HG03378 (cell line): ENCODE measurements at regions not wholly inside any gene's neighbourhood (a gene's known extent, or its start where the extent isn't known, plus 50 kb on each side); places are given as distances from the start of the nearest gene placed in this dataset.
"Not testable (repeated sequence)": the region's sequence is repeated elsewhere in the genome, so short reads cannot be mapped to it uniquely, and the experiment has no call there.

Experiments used
- ATAC-seq: cut with Tn5 transposase; IDR thresholded peaks from one replicate; pipeline ENCODE4 v1.9.1; 2021; ENCODE audit warnings: mild to moderate bottlenecking, moderate library complexity; ENCODE audit not compliant: unreplicated experiment

DNA sequence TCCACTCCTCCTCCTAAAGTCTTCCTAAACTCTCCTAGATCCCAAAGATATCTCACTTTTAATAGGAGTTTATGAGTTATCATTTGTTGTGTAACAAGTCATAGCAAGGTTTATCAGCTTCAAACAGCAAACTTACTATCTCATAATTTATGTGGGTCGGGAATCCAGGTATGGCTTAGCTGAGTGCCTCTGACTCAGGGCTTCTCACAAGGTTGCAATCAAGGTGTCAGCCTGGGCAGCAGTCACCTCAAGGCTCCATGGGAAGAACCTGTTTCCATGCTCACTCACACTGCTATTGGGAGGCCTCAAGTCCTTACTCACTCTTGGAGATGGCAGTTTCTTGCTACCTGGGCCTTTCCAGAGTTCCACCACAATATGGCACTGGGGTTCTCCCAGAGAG, 889.8 kb downstream of the MCTP2 start:
- ATAC-seq, result no peak

DNA sequence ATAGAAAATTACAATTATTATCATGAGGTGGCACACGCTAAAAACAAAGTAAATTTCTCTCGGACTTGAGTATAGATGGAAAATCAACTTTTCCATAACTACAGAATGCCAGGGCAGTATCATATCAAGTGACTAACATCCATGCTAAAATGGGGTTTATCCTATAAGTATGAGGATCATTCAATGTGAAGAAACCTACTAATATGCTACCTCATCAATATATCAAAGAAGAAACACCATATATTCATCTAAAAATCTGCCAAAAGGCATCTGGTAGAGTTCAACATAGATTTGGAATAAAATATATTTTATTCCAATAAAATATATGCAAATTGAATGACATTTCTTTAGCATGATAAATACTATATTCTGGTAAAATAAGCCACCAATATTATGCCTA, 894.4 kb downstream of the MCTP2 start:
- no peak for ATAC-seq

DNA sequence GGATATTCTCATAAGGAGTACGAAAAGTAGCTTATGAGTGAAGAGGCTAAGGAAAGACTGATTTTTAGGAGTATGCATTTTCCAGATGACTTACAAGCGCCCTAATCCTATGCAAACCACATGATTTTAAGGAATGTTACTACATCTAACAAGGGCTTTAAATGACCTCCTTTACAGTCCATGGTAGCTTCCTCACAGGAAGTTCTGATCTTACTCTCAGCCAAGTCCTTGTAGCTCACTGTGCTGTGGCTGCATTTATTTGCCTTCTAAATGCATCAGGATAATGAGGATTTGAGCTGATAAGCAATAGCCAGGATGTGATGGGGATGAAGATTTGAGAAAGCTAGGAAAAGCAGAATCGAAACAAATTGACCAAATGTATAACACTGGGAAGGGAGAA, 896.0 kb downstream of the MCTP2 start:
- no peak for ATAC-seq

DNA sequence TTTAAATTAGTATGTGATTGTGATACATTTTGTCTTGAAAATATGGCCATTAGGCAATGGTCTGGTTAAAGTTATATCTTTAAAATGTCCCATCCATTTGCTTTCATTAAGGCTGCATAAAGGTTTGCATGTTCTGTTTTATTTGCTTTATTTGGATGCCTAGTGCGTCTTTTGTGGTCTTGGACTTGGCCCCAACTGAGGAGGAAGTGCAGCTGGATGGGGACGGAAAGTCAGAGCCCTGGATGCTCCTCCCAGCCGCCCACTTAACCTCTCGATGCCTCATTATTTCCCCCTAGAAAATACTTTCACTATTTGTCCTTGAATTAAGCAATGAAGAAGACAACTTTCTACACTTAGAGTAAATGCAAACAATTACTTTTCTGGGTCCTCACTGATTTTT, 898.2 kb downstream of the MCTP2 start:
- ATAC-seq, result no peak

DNA sequence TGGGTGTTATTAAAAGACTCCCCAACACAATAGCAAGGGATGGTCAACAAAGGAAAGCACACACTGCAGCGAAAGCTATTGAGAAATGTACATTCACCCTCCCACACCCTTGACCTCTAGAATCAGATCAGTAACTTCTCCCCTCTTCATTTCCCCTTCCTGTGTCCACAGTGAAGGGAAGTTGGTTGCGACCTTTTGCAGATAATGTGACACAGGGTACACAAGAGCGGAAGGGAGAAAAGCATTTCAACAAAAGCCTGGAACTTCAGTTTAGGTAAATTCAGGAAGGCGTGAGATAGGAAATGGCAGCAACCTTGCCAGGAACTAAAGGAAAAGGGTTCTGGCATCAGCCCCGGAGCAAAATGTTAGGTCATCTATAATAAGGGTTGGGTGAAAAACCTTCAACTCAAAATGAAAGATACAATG, 899.8 kb downstream of the MCTP2 start:
- ATAC-seq, result no peak

DNA sequence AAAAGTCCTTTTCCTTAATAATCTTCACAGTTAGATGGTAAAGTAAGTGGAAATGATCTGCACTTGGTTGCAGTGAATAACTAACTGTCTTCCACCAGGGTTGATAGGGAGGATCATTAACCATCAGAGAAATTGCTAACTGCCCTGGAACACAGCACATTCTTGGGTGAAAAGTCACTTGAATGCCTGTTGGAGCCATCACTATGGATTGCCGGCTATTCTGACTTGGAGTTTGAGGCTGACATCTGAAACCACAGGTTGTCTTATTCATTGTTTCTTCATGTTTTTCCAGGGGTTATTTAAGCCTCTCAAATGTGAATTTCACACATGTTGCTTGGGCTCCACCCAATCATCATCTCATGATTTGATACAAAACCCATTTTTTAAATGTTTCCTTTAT, 901.4 kb downstream of the MCTP2 start:
- ATAC-seq, result no peak

DNA sequence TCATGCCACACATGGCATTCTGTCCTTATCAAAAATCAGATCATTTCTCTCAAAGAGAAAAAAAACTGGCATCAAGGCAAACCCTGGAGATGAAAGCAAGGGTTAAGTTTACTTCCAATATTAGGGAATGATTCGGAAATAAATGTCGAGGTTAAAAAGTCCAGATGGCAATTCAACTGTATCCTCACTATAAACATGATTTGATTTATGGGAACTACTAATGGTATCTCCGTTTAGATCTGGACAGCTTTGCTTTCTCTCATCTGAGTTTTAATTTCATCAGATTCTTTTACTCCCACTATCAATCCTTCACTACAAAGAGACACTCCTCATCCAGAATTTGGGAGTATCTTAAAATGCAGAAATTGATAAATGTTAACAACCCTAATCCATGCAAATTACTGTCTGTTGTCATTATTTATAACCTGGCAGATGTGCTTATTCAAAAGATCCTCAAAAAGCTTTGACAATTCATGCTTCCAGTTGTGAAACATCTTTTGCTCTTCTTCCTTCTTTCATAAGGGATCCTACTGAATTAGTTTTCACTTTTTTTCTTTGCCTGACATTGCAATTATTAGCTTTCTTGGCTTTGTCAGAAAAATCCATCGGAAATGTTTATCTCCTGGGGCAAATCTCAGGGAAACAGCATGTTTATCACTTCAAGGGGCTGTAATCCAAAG, 903.2 kb downstream of the MCTP2 start:
- ATAC-seq, result no peak

DNA sequence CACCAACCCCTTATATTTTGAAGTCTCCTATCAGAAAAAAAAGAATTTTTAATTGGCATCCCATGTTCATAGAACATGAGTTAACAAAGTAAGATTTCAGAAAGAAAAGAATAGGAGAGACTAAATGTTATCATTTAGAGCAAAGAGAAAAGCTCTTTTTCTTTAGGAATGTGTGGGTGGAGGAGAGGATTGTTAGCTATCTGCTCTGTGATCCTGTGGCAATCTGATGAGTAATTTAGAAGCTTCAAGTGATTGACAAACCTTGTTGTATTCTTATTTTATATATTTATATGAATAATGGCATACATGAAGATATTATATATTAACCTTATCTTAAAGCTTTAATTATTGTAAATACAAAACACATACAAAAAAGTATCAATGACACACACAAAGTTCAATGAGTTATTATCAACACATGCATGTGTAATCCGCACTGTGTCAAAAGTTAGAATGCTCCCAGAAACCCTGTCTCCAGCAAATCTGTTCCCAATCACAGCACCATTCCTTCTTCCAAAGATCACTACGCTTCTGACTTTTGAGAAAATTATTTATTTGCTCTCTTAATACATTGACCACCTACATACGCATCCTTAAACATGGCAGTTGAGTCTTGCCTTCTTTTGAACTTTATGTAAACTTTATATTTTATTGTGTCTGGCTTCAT, 907.4 kb downstream of the MCTP2 start:
- ATAC-seq, result no peak

DNA sequence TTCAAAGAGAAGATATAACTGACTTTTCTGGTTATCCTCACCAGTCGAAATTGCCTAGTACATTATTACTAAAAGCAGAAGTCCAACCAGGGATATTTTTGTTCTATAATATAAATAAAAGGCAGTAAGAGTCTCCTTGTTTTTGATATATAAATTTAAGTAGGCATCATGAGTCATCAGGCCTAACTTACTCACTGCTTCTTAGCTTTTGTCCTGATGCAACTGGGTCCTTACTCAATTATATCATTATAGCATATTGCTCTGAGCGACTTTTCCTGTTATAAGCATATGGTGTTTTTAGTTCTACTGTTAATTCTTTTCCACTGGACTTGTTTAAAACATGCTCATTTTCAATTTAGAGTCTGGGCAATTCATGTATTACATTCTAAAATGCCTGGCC, 910.1 kb downstream of the MCTP2 start:
- no peak for ATAC-seq

DNA sequence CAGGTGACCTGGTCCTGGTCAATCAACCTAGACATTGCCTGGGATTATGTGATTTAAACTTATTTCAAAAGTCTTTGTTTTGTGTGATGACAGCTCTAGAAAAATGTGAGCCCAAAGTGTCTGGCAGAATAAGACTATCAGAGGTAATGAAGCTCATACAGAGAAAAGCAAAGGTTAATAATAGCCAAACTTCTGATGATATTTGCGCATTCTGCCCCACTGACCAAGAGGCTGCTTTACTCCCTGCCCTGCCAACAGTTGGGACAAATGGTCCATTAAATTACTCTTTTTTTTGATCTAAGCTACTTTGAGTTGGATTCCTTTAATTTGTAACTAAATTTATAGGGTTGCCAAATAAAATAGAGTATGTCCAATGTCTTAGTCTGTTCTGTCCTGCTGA, 911.2 kb downstream of the MCTP2 start:
- ATAC-seq, result no peak

DNA sequence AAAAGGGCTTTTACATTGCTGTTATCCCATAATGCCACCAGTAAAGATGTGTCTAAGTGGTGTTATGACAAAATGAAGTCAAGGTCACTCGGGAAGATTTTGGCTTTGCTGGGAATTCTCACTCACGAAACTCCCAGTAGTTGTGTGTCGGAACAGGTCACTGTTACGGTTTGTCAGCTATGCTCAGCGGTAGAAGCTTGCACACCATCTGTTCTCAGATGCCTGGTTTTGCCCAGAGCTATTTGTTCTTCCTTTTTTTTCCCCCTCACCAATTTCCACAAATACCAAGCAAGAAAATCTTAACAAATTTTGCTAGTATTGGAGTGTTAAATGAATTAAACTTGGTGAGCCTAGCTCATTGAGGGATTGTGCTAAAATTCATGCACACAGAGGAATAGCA, 915.1 kb downstream of the MCTP2 start:
- no peak for ATAC-seq

DNA sequence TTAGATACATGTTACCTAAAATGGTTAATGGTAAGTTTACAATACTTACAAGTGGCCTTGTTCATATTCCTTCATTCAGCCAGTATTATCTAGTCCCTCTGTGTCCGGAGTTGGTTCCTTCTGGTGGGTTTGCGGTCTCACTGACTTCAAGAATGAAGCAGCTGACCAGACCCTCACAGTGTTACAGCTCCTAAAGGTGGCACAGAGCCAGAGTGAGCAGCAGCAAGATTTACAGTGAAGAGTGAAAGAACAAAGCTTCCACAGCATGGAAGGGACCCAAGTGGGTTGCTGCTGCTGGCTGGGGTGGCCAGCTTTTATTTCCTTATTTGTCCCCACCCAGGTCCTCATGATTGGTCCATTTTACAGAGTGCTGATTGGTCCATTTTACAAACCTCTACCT, 916.8 kb downstream of the MCTP2 start:
- no peak for ATAC-seq

DNA sequence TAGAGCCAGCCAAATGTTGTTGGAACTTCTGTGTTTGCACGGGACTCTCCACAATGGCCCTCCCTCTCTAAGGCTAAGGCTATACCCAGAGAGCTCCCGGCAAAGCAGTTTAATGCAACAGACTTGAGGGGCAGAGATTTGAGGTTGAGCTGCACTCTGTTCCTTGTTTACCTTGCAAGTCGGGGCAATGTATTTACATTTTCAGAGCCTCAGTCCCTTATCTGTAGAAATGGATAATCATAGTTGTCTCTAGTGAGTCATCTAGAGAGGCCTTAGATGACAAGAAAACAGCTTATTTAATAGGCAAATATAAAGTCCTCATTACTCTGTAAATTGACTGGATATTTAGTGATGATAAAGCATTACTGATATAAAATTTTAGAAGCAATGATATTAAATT, 917.7 kb downstream of the MCTP2 start:
- ATAC-seq, result no peak

DNA sequence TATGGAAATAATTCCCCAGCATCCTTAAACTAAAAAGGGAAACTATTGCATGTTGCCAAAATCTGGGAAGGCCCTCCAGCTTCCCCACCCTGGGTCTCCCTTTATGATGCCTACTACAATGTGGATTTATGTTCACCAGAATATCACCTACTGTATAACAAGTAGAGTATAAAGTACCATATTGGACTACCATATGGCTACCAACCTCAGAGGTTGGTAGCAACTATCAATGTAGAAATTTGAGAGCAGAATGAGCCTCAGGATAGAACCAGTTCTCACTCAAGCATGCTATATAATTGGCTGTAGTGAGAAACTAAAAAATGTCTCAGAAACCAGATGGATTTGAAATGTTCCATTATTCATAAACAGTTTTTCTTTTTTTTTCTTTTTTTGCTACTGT, 918.4 kb downstream of the MCTP2 start:
- no peak for ATAC-seq

DNA sequence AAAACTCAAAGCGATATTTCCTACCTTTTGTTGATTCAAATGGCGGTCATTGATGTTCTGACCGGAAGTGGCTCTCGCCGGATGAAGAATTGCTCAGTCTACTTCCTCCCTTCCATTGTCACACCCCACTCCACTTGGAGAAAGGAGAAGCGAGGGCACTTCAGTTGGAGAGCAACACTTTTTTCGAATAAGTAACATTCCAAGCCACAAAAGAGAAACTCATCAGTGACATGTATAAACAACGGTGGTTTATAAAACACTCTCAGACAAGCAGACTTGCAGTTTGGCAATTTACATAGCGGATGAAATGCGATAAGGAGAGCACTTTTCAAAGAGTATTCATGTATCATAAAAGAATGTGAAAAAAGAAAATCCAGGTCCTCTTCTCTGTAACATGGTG, 919.1 kb downstream of the MCTP2 start:
- ATAC-seq, result no peak

DNA sequence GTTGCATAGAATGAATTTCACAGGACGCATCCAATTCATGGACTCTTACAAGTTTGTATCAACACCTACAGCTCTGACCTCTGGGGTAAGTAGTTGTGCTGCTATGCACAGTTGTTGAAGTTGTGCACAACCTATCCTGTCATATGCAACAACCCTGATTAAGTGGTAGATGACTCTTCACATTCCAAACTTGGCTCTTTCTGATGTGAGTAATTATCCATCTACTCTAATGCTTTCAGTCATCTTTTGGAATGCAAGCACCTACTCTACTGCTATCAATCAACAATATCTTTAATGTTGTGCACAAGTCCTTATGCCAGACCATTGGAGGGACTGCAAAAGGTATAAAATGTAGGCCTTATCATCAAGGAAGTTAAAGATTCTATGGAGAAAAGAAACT, 921.4 kb downstream of the MCTP2 start:
- no peak for ATAC-seq

DNA sequence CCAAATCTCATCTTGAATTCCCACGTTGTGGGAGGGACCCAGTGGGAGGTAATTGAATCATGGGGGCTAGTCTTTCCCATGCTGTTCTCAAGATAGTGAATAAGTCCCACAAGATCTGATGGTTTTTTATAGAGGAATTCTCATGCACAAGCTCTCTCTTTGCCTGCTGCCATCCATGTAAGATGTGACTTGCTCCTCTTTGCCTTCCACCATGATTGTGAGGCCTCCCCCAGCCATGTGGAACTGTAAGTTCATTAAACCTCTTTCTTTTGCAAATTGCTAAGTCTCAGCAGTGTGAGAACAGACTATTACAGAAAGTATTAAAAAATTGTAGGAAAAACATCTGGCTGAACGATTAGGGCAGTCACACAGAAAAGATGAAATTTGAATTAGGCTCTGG, 921.8 kb downstream of the MCTP2 start:
- not testable (repeated sequence) for ATAC-seq

DNA sequence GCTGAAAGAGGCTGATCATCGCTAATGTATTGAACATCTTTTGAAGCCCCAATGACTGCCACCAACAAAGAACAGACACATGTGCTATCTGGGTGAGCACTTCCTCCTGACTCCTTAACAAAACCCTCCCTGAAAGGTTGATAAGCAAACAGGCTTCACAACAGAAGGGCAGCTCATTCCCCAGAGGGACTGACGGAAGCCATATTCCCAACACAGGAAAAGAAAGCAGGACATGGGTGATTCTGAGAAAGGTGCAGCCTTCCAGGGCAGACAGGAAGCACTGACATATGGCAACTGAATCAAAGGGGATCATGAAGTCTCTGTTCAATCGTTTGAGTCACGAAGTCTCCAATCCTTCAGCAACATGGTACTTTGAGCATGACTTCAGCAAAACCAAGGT, 929.0 kb downstream of the MCTP2 start:
- no peak for ATAC-seq

DNA sequence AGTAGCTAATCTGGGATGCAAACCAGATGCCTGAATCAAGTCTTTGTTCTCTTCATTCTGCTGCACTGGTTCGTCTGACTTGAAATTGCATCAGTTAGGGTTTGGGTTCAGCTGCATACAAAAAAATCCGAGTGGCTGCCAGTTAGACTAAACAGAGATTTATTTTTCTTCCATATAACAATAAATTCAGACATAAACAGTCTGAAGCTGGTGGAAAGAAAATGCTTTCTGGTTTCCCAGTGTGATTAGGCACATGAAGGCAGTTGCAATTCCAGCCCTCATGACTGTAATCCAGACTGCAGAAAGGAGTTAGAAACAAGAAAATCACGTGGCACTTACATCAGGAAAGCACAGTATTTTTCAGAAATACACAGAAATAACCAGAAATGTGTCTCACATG, 930.7 kb downstream of the MCTP2 start:
- ATAC-seq, result no peak

DNA sequence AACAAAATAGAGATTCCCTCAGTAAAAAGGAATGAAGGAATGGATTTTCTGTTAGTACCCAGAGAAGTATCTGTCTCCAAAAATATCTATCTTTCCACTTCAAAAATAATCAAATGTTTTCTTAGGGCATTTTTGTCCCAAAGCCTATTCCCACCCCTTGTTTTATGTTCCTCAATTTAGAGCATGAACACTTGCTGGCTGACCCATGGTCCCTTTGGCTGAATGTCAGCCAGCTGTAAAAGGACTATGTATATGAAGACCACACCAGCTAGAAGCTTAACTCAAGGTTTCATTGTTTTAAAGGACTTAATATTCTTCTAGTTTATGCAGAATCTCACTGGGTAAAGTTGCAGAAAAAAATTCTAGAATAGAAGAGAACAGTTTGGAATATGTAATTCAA, 931.2 kb downstream of the MCTP2 start:
- ATAC-seq, result no peak

DNA sequence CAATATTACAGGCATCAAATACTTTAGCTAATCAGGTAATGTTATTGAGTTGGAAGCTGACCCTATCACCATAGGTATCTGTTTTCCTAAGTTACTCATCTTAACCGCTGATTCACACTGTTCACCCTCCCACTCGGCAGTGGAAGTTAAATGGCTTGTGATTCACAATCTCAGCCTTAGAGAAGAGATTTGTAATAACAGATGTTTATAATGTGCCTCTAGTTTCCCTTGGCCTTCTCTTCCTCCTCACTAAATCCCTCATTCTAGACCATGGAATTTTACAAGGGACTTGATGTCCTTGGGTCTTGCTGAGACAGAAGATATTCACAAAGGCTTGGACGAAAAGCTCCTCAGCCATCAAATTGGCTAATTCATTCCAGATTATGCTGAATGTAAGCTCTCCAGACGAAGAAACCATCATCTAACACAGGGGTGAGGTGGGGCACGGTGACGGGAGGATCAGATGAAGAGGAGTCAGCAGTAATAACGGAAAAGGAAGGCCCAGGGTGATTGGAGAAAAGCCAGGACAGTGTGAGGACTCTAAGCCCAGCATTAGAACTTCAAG, 931.7 kb downstream of the MCTP2 start:
- ATAC-seq, result no peak

DNA sequence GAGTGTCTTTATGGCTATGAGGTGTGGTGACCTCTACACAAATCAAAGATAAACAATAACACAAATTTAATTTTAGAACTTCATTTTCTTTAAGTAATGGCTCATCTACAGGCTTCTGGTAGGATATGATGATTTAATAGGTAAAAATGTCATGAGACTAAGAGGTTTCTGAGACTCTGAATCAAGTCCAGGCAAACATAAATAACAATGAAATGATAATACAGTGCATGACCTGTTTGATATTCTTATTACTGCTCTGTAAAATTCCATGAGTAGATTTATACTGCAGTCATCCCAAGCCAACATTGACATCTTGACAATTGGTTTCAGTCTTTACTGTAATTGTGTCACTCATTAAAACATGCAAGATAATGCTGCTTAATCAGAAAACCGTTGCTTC, 936.8 kb downstream of the MCTP2 start:
- ATAC-seq, result no peak
